NCI-H2171 (cell line): ENCODE measurements at regions not wholly inside any gene's neighbourhood (a gene's known extent, or its start where the extent isn't known, plus 50 kb on each side); places are given as distances from the start of the nearest gene placed in this dataset.

Source experiments
- DNase-seq: peaks from one replicate; lab custom pipeline; 2025; lab: John Stamatoyannopoulos, UW

DNA sequence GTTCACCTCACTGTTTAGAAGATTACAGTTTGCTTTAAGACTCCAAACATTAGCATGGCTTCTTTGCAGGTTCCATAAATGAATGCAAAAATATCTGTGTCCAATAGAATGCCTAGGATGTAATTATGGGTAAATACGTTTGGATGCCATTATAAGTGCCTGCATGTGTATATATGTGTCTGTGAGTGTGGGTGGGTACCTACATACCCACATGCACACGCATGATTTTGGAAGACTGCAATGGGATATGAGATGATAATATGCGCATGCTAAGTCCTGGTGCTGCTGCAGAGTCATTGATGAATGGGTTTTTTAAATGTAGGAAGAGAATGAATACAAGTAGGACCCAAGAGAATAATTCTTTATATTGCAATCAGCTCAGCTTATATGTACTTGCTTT, 406.4 kb downstream of the ZSWIM6 start:
- no peak for DNase-seq

DNA sequence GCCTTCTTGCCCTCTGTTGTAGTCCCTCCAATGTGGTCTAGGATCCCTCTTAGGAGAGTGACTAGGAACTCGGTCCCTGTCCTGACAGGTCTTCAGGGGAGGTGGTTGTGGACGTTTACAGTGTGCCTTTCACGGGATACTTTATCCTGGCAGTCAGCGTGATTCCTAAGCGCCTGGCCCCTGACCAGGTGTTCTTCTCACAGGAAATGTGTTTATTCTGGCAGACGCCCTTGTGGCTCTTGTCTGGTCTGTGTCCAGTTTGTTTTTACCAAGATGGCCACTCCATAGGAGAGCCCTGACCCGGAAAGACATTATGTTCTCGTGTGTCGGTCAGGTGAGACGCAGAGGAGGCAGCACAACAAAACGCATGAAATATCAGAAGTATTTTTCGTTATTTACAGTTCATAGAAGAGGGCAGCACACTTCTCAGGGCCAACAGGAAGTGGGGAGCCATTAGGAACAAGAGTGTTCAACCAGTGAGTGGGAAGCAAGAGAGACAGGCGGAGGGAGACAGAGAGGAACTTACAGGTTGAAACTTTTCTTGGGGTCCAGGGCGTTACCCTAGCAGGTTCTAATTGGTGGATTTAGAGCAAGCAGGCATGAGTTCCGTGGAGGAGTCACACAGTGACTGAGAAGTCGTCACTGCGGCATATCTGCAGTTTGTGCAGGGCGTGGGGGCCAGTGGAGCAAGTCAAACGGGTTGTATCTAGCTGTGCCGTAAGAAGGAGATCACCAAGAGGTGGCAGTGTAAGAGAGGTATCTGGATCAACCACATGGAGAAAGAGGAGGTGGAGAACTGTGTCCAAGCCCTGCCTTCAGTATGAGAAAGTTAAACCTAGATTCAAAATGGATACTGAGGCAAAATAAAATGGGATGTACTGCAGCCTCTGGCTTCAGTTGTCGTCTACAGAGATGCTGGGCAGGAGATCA, 412.9 kb downstream of the ZSWIM6 start:
- DNase-seq = no peak

DNA sequence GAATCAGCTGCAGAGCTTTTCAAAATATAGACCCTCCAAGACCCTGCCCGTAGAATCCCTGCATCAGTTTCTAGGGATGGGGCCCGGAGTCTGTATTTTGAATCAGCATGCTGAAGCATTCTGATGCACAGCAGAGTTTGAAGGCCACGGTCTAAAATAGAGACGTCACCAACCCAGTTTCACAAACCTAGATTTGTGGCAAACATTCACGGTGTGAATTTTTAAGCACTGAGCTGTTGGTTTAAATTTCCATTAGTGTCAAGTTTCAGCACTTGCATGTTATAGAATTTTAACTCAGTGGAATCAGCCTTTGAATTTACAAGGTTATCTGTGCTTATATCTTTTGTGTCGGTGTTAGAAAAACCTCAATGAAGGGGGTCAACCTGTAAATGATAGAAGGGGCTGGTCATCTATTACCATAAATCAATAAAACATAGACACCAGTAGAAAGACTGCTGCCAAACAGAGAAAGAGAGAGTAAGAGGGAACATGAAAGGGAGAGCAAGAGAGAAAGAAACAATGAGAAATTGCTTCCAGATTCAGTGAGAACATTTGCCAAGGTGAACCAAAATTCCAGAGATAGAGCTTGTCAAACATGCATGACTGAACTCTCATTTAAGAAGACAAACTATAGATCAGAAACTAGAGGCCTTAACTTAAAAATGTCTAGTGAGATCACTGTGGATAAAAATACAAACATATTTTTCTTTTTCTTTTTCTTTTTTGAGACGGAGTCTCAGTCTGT, 414.9 kb downstream of the ZSWIM6 start:
- no peak for DNase-seq

DNA sequence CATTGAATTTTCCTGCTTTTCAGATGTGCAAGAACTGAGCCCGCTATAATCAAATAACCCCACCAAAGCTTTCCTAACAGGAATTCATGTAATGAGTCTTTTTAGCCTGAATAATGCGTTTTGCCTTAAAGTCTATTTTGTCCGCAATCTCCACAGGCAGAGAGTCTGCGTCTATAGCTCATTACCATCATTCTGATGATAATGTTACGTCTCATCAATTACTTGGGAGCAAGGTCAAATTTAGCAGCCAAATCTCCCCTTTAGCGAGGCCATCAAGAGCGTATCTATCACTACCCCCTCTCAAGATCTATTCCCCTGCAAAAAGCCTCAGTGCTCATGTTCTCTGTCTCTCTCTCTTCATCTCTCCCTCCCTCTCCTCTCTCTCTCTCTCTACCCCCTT, 416.1 kb downstream of the ZSWIM6 start:
- no peak for DNase-seq

DNA sequence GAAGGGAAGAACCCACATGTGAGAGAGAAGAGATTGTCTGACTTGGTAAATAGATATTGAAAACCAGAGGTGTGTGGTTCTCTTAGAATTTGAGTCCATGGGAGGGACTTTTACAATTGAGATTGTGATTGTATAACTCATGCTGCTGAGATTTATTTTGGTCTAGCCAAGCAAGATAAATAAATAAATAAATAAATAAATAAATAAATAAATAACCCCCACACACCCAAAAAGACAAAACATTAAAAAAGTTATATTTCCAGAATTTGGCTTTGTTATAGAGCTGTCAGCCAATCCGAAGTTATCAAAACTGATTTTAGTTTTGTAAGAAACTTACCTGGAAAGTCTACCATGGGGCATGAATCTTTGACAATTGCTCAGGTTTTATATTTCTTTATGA, 416.6 kb downstream of the ZSWIM6 start:
- no peak for DNase-seq

DNA sequence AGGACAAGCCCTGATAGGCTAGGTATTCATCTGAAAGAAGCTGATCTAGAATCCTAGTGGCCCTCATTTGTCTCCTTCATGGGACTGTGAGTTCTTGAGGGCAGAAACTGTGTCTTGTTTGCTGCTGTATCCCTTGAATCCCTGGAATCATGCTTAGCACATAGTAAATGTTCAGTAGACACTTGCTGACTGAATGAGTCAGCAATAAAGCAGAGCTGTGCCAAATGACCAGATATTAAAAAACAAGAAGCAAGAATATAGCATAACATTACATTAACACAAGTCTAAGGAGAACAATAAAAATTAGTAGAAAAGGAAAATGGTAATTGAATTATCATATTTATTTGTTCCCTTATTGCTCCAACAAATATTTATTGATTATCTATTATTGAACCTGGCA, 420.5 kb downstream of the ZSWIM6 start:
- DNase-seq = no peak

DNA sequence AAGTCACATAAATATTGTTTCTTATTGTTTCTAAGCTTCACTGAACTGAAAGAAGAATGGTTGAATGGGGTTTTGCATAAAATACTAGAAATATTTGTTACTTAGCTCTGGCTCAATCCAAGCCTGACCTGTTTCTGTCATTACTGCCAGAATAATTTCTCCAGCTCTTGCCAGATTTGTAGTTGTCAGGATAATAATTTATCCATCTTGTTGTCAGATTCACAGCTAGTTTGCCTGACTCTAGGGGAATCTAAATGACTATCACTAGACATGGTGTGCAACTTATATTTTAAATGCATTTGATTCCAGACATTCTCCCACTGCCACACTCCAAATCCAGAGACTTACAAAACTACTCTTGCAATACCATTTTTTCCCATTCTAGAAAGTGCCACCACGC, 422.7 kb downstream of the ZSWIM6 start:
- DNase-seq = no peak

DNA sequence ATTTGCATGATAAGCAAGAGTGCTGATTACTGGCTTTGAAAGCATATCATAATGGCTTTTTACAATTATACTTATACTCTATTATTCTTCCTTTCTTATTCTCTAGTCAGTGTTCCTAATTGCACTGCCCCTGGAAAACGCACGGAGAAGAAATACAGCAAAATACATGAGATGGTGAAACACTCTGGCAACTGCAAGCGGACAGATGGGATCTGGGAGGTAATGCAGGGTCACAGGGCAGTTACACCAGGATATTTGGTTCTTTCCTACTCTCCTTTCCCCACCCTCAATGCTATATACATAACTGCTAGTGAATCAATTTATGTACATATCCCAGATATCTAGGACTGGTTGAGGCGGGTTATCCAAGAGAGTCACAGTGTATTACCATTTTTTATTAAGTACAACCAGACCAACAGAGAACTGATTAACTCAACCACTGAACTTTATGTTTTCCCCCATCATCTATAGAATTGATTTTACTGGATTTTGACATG, 423.7 kb downstream of the ZSWIM6 start:
- DNase-seq = no peak

DNA sequence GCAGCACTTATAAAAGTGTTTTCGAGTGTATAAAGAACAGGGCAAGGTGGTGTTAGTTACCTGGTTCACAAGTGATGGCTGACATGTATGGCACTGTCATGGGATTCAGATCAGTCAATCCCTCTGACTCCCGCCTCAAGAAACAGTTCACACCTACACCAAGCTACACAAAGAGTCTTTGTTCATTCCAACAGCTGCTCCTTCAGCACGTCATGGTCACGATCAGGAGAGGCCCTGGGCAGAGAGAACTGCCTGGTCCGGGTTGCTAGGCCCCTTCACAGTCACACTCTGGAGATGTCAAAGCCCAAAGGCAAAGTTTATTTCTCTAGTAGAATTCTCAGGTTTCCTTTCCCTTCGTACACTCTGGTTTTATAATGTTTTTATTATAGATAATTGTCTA, 426.7 kb downstream of the ZSWIM6 start:
- DNase-seq = no peak

DNA sequence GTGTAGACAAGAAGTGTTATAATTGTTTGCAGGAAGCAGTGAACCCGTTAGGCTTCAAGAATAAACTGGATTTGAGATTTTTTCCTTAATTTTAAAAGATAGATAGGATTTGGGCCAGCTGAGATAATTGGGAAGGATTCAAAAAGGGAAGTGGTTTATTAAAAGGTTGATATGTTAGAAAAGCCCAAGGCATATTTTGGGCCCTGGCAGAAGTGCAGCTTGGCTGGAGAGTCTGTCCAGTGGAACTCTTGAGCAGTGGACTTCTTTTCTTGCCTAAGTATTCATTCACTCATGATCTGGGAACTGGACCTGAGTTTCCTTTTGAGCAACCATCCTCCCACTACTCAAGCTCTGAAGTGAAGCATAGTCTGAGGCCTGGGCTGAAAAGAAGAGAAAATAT, 433.4 kb downstream of the ZSWIM6 start:
- no peak for DNase-seq

DNA sequence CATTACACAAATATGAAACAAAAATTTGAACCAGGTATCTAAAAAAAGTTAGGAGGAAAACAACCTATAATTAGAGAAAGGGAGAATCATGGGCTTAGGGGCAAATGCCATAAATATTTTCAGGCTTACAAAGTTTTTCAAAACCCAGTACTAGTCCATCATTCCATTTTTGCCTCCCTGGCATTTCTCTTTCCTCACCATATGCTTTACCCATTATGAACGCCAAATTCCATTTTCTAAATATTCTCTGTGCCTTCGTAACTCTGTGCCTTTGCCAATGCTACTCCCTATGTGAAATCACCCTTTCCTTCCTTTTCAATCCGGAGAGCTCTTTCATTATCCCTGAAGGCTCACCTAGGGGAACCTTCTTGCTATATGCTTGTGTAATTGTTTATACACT, 434.1 kb downstream of the ZSWIM6 start:
- DNase-seq = no peak

DNA sequence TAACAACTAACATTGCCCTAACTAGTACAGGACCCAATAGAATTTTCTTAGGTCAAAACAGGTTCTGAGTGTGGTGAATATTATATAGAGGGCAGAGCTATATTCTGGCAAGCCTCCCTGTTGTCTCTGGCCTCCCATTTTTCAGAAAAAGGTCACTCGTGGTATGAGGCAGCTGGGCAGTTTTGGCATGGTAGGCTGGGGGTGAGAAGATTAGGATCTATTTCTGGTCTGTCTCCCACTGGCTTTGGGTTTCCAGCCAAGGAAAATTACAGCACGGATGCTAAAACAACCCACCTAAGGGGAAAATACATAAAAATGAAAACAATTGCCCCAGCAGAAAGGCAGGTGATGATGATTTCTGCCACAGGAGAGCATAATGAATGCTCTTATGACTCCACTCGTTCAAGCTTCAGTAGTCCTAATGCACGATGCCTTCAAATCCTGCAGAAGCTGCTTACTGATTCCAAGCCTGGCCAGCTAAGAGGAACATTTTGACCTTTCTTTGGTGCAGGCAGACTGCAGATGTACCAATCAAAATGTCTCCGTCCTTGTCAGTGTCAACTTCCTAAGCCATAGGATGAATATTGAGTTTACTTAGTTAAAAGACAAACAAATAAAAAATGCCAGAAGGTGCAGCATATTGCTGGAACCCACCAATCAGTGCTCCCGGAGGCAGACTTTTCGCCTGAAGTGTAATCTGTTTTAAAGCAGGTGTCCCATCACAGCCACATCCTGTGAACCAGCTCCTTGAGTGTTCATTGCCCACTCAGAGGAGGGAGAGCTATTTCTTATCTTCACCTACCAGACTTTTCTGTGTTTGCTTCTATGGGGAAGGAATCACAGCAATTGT, 435.4 kb downstream of the ZSWIM6 start:
- DNase-seq = no peak

DNA sequence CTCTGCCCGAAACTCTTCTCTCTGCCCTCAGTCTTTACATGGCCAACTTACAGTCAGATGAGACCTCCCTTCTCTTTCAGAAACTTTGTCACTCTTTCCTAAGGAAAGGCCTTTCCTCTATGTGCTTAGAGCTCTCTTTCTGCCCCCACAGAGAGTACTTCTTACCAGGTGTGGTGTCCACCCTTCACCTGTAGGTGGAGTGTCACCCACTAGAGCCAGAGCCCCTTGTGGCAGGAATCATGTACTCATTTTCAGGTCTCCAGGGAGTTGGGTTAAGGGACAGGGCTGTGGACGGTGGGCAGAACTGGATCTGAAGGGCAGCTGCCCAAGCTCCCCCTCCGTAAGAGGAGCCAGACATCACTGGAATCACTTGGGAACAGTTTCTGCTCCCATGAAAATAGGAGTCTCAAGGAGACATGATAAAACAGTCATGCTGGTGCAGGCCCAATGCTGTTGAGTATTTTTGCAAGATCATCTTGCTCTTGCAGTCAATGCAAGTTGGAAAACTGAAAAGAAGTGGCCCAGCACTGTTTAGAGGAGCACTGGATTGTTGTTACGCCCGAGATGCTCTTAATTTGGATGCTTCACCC, 436.7 kb downstream of the ZSWIM6 start:
- DNase-seq = no peak

DNA sequence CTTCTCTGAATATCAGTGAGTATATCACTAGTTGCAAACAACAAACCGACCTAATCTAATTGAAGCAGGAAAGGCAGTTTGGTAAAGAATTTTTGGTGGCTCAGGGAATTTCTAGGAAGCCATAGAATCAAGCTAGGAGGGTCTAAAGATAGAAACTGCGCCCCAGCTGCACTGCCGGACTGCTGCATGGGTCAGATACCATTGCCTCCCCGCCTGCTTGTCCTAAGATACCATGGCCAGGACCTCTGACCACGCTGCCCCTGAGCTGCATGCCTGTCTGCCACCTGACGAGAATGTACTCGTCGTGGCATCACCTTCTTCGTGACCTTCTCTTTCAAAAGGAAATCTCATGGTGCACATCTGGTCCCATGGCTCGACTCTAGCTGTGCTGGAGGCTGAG, 439.0 kb downstream of the ZSWIM6 start:
- DNase-seq = no peak

DNA sequence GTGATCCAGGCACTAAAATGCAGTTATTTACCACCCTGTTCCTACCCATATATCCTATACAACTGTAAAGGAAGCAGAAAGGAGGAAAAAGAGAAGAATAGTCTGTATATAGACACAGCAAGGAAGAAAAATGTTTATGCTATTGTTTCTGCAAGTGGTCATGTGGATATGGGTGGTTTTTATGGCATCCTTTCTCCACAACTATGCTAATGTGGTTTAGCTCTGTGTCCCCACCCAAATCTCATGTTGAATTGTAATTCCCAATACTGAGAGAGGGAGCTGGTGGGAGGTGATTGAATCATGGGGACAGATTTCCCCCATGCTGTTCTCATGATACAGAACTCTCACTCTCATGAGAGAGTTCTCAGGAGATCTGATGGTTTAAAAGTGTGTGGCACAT, 439.8 kb downstream of the ZSWIM6 start:
- no peak for DNase-seq

DNA sequence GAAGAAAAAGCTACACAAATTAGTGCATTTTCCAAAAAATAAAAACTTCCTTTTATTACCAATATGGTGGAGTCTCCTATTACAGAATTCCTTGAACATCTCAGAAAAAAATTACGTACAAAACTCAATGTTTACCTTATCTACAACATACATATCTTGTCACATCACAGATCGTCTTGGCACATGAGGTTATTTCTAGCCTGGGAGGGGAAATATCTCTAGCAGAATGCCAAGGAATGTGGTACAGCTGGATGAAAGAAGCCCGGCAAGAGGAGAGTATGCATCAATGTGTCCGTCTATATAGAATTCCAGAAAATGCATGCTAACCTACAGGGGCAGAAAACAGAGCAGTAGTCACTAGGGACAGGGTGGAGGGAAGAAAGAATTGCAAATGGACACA, 443.8 kb downstream of the ZSWIM6 start:
- DNase-seq = no peak

DNA sequence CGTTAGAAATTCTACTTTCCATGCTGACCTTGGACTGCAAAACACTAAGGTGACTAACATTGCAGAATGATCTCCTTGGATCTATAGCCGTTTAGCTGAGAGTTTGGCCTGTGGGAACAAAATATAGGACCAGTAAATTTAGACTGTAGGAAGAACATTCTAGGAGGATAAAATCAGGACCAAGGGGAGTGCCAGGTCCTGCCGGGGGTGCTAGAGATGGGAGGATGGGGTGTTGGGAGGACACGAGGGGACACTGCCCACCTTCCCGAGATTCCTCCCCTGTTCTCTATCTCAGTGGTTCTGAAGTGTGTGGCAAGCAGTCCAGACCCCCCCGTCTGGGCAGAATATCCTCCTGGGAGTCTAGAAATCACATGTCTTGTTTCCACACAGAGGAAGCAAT, 445.2 kb downstream of the ZSWIM6 start:
- no peak for DNase-seq

DNA sequence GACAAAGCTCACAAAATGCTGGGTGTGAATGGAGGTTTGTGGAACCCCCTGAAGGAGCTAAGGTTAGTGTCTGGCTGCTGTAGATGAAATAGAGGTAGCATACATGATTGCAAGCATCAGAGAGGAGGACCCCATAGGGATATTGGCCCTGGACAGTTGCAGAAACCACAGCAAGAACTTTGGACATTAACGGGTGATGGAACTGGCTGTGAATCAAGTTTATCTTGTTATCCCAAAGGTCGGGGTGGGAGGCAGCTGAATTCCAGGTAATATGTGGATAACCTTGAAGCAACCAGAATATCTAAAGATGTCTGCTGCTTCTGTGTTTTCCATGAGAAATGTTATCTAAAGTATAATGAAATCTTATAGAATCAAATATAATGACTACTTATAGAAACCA, 447.7 kb downstream of the ZSWIM6 start:
- DNase-seq = no peak

DNA sequence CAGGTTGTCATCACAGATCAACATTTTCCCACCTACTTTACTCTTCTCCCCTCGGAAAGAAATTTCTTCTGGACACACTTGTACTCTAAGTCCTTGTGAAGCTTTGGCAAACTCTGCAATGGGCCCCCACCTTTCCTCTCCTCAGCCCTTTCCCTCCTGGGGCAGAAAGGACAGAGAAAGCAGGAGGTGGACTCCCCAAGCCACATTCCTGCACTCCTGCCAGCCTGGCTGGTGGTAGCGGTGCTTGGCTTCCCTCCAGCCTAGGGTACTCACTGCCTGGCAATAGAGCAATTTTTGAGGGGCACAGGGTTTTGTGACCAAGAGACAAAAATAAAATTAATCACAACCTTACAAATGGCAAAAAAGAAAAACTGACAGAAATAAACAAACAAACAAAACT, 451.4 kb downstream of the ZSWIM6 start:
- no peak for DNase-seq

DNA sequence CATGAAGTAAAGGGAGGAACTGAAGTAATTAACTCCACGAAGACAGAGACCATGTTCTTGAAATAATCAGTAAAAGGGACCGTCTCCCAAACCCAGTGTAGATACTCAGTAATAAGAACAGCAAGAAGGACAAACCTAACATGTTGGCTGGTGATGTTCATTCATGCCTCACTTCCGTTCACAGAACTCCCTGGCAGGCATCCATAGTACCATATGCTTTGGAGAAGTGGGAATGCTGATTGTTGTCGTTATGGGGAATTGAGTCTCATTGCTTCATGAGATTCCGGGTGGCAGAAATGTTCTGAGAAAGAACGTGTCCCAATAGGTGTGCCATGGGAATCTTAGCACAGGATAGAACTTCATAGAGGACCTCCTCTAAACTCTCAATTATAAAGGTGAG, 452.3 kb downstream of the ZSWIM6 start:
- DNase-seq = peak; percentile 8

DNA sequence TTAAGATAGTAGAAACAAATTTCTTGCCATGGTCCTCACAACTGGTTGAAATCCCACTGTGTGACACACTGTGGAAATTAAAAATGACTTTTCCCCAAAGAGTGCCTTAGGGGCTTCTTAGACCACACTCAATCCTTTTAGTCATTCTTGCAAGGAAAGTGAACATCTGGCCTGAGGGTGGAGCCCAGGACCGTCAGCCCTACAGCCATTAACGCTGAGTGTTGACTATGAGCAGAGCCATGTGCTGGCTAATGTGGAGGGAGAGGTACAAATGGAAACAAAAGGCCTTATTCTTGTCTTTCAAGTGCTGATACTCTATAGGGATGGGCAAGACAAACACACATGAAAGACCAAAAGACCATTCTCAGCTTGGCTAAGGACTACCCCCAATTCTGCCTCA, 456.5 kb downstream of the ZSWIM6 start:
- no peak for DNase-seq

DNA sequence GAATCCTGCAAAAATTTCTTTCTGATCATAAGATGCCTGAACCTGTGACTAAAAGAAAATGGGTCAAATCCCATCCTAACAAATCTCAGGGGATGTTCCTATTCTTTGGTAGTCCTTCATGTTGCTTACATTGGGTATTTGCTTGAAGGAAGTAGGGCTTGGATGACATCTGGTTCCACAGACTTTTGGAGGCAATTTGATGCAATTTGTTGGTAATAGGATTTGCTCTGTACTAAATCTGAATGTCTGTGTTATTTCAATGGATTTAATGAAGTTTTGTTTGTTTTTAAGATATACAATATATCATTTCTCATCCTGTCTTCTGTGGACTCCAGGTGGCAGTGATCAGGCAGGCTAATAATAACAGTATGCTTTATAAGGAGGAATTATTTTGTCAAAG, 457.9 kb downstream of the ZSWIM6 start:
- no peak for DNase-seq
